ENCODE measurements at regions not wholly inside any gene's neighbourhood (a gene's known extent, or its start where the extent isn't known, plus 50 kb on each side); places are given as distances from the start of the nearest gene placed in this dataset.

DNA sequence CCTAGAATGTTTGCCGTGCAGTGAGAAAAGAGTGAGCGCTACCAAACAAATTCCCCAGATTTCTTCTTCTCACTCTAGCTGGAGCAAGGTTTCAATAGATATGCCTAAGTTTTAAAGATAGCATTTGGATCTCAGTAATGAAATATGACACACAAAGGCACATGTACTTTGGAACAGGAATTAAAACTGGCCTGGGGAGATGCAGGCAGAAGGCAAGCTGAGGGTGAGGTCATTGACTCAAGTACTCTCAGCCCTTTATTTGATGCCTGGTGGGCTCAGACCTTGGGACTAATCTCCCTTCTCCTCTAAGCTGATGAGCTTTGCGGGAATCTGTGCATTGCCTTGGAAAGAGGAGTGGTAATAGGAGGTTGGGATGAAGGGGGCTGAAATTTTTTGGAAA is 323.3 kb upstream of the SLC30A5 start:
- TF ChIP-seq, protein P1, sequence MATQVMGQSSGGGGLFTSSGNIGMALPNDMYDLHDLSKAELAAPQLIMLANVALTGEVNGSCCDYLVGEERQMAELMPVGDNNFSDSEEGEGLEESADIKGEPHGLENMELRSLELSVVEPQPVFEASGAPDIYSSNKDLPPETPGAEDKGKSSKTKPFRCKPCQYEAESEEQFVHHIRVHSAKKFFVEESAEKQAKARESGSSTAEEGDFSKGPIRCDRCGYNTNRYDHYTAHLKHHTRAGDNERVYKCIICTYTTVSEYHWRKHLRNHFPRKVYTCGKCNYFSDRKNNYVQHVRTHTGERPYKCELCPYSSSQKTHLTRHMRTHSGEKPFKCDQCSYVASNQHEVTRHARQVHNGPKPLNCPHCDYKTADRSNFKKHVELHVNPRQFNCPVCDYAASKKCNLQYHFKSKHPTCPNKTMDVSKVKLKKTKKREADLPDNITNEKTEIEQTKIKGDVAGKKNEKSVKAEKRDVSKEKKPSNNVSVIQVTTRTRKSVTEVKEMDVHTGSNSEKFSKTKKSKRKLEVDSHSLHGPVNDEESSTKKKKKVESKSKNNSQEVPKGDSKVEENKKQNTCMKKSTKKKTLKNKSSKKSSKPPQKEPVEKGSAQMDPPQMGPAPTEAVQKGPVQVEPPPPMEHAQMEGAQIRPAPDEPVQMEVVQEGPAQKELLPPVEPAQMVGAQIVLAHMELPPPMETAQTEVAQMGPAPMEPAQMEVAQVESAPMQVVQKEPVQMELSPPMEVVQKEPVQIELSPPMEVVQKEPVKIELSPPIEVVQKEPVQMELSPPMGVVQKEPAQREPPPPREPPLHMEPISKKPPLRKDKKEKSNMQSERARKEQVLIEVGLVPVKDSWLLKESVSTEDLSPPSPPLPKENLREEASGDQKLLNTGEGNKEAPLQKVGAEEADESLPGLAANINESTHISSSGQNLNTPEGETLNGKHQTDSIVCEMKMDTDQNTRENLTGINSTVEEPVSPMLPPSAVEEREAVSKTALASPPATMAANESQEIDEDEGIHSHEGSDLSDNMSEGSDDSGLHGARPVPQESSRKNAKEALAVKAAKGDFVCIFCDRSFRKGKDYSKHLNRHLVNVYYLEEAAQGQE (IDR thresholded peaks at IDR 0.05; ENCODE audit: borderline replicate concordance in 1 of 2, low read depth in 1 of 2, low read length in 2 of 2): no peak
- TF ChIP-seq, protein P2, sequence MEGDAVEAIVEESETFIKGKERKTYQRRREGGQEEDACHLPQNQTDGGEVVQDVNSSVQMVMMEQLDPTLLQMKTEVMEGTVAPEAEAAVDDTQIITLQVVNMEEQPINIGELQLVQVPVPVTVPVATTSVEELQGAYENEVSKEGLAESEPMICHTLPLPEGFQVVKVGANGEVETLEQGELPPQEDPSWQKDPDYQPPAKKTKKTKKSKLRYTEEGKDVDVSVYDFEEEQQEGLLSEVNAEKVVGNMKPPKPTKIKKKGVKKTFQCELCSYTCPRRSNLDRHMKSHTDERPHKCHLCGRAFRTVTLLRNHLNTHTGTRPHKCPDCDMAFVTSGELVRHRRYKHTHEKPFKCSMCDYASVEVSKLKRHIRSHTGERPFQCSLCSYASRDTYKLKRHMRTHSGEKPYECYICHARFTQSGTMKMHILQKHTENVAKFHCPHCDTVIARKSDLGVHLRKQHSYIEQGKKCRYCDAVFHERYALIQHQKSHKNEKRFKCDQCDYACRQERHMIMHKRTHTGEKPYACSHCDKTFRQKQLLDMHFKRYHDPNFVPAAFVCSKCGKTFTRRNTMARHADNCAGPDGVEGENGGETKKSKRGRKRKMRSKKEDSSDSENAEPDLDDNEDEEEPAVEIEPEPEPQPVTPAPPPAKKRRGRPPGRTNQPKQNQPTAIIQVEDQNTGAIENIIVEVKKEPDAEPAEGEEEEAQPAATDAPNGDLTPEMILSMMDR (CRISPR knock-in tag; IDR thresholded peaks at IDR 0.05): no peak
- no peak for TF ChIP-seq POLR2AphosphoS5 (IDR thresholded peaks at IDR 0.05; ENCODE audit: low read depth, low read length)
- no peak for TF ChIP-seq HNRNPLL (IDR thresholded peaks at IDR 0.05; ENCODE audit: low read depth, low read length, poor library complexity, severe bottlenecking)
- TF ChIP-seq RFX5 (IDR thresholded peaks at IDR 0.05; ENCODE audit: low read depth, low read length): no peak
- TF ChIP-seq, protein P3, sequence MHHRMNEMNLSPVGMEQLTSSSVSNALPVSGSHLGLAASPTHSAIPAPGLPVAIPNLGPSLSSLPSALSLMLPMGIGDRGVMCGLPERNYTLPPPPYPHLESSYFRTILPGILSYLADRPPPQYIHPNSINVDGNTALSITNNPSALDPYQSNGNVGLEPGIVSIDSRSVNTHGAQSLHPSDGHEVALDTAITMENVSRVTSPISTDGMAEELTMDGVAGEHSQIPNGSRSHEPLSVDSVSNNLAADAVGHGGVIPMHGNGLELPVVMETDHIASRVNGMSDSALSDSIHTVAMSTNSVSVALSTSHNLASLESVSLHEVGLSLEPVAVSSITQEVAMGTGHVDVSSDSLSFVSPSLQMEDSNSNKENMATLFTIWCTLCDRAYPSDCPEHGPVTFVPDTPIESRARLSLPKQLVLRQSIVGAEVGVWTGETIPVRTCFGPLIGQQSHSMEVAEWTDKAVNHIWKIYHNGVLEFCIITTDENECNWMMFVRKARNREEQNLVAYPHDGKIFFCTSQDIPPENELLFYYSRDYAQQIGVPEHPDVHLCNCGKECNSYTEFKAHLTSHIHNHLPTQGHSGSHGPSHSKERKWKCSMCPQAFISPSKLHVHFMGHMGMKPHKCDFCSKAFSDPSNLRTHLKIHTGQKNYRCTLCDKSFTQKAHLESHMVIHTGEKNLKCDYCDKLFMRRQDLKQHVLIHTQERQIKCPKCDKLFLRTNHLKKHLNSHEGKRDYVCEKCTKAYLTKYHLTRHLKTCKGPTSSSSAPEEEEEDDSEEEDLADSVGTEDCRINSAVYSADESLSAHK (CRISPR knock-in tag; IDR thresholded peaks at IDR 0.05; ENCODE audit: borderline replicate concordance): no peak

All from HepG2 (cell line).